ENCODE measurements at regions not wholly inside any gene's neighbourhood (a gene's known extent, or its start where the extent isn't known, plus 50 kb on each side); places are given as distances from the start of the nearest gene placed in this dataset.

- no peak for TF ChIP-seq CTCF (IDR thresholded peaks at IDR 0.05)
- no peak for TF ChIP-seq ZBTB43 (CRISPR knock-in tag; IDR thresholded peaks at IDR 0.05)
- TF ChIP-seq JUN (CRISPR knock-in tag; IDR thresholded peaks at IDR 0.05): no peak
- TF ChIP-seq MLX (CRISPR knock-in tag; IDR thresholded peaks at IDR 0.05): no peak
- TF ChIP-seq, protein P1, sequence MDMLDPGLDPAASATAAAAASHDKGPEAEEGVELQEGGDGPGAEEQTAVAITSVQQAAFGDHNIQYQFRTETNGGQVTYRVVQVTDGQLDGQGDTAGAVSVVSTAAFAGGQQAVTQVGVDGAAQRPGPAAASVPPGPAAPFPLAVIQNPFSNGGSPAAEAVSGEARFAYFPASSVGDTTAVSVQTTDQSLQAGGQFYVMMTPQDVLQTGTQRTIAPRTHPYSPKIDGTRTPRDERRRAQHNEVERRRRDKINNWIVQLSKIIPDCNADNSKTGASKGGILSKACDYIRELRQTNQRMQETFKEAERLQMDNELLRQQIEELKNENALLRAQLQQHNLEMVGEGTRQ (CRISPR knock-in tag; IDR thresholded peaks at IDR 0.05): no peak
- no peak for TF ChIP-seq NFYB (CRISPR knock-in tag; conservative IDR thresholded peaks at IDR 0.05; ENCODE audit: low read depth)
- TF ChIP-seq MAX (CRISPR knock-in tag; IDR thresholded peaks at IDR 0.05): no peak
- no peak for TF ChIP-seq ATF3 (CRISPR knock-in tag; conservative IDR thresholded peaks at IDR 0.05)
- TF ChIP-seq SP1 (CRISPR knock-in tag; conservative IDR thresholded peaks at IDR 0.05): no peak
- TF ChIP-seq, protein P2, sequence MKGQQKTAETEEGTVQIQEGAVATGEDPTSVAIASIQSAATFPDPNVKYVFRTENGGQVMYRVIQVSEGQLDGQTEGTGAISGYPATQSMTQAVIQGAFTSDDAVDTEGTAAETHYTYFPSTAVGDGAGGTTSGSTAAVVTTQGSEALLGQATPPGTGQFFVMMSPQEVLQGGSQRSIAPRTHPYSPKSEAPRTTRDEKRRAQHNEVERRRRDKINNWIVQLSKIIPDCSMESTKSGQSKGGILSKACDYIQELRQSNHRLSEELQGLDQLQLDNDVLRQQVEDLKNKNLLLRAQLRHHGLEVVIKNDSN (CRISPR knock-in tag; IDR thresholded peaks at IDR 0.05): no peak
Measured at GRCh38 chr22:46088541-46089311, 61.6 kb upstream of the PPARA start.
